Inflammatory macrophage (primary cell): ENCODE measurements at regions not wholly inside any gene's neighbourhood (a gene's known extent, or its start where the extent isn't known, plus 50 kb on each side); places are given as distances from the start of the nearest gene placed in this dataset.

Source experiments
- DNase-seq, 2 donors: peaks; one replicate each; pipeline ENCODE4 v3.0.0-alpha.2; 2020 to 2022

DNA sequence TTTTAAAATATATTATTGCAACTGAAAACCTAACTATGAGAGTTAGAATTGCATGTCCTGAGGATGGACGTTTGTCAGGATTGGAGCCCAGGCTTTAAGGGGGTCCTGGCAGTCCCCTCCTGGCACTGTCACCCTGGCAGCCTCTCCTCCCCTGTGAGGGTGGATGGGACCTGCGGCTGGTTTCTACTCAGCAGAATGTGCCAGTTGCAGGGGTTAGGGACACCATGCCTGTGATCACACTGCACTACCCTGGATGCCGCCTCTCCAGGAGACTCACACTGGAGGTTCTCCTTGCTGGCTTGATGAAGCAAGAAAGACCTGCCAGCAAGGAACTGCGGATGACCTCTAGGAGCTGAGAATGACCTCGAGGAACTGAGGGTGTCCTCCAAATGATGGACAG lies 356.7 kb upstream of the MYT1L start:
- DNase-seq, result no peak

DNA sequence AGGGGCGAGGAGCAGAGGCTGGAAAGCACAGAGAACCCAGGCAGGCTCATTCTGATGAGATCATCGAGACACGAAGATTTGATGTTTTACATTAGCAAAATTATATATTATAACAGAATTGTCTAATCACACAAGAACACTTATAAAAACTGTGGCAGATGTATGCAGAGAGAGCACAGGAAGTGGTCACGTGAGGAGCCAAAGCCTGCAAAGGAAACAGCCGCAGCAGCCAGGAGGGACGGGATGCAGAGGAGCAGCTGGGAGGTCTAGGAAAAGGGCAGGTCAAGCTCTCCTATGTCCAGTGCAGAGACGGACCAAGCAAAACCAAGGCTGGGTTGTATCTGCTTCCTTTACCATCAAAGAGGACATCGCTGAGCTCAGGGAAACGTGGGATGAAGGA lies 355.1 kb upstream of the MYT1L start:
- no peak for DNase-seq

DNA sequence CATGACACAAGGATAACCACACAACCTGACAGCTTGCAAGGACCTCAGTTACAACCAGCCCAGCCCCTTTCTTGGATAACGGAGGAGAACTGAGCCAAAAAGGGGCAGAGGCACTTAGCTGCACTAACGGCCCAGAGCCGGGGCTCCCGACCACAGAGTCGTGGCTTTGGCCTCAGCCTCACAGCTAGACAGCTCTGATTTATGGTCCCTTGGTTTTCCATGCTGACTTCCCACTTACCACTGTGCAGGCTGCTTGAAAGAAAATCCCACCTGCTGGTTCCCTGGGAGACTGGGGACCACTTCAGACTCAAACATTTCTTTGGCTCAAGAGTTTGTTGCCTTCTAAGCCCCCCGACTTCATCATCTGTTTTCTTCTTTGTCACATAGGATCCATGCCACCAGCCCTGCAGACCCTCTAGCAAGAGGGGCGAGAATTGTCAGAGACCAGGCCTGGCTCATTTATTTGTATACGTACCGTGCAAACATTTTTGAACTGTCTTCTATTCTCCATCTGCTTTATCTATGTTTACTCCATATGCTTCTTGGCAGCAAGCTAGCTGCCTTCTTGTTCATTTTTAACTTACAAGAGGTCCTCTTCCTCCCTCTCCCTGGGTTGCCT lies 352.6 kb upstream of the MYT1L start:
- DNase-seq, result no peak

DNA sequence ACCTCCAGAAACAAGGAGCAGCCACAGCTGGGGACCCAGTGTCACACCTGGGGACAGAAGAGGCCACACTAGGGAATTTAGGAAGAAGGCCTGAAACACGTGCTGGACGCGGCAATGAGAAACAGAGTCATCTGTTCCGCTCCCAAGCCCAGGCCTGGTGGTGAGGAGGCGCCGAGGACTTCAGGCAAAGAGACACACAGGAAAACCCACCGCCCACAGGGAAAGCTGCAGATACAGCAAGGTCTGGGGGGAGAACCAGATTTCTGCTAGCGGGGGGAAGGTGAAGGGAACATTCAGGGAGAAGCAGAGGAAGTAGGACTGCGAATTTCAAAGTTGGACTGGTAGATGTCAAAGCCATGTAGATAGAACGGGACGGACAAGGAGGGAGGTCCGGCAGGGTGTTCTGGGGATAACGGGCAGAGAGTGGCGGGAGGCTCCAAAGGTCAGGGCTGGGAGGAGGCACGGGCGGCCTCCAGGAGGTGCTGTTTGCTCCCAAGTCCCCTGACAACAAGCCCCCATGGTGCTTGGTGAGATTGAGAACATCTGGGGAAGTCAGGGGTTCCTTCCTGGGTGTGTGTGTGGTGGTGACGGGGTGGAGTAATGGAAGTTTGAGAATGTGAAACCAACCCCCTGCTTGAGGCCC lies 351.7 kb upstream of the MYT1L start:
- DNase-seq, result no peak

DNA sequence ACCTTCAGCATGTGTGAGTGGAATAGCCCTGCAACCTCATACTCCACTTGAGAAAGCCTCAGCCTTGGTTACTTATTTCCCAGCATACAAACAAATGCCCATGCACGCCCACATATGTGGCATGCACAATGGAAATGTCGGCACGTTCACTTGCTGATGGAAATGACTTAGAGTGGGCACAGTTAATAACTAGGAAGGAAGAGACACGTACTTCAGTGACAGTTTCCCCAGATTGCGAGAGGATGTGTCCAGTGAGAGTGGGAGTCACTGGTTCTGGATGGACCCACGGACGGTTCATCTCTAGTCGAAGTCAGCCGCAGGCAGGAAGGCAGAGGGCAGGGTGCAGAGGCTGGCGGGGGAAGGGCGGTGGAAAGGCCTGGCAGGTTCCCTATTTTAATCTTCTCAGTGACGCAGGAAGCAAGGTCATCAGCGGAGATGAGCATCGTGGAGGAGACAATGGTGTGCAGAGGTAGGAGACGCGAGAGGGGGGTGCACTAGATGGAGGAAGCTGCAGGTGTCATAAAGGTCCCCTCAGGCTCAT lies 350.7 kb upstream of the MYT1L start:
- peak; percentile 68 to 78 for DNase-seq

DNA sequence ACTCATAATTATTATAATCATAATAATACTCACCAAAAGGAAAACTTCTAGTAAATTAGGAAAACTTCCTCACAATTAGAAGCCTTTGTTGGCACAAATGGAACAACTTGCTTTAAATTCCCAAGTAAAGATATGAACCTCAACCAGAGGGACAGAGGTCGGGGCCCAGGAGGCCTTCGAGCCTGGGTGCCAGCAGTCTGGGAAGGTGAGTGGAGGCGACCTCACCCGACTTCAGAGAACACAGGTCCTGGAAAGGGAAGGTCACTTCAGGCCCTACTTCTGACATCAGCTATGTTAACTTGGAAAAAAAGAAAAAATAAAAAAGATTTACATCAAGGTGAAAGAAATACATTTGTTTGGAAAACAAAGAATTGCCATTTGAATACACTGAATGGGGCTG lies 350.0 kb upstream of the MYT1L start:
- no peak for DNase-seq

DNA sequence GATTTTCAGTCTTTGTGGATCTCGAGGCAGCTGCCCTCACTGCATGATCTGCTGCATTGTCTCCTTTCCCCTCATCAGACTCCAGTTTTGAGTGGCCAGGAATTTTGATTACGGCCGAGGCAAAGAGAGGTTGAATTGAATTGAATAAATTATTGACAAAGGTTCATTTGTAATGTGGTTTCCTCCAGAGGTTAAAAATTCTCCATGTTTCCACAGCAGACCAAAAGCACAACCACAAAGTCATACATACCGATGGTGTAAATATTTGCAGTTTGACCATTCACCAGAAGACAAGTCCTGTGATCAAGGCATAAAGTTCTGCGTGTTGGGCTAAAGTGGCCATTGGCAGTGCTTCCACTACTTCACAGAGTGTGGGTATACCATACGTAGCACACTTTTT lies 343.8 kb upstream of the MYT1L start:
- DNase-seq, result no peak

DNA sequence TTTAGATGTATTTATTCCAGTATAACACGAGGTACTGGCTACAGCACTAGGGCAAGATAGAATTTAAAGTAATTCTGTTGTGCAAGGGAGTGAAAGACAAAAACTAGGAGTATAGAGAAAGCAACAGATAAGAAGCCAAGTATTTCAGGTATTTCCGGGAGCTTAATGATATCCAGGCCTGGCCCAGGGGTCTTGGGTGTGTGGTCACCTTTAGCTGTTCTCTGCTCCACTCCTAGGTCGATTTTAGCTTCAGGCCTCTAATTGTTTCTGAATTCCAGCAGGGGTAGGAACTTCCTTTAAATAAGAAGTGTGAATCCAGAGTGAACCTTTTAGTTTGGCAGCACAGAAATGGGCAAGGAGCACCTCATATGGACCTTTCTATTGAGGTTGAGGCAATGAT lies 342.3 kb upstream of the MYT1L start:
- no peak for DNase-seq

DNA sequence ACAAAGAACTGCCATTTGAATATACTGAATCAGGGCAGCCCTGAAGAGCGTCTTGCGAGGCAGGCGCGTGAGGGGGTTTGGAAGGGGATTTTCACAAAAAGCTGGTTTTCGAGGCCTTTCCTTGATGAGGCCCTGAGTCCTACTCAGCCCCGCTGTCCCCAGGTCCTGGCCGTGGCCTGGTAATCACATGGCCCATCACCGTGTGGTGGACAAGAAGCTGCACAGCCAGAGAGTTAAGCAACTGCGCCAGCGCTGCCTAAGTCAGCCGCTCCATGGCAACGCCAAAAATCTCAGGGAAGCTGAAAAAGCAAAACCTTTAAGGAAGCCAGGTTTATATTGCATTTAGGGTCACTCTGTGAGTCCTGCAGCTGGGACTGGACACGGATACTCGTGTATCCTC lies 341.2 kb upstream of the MYT1L start:
- no peak for DNase-seq

DNA sequence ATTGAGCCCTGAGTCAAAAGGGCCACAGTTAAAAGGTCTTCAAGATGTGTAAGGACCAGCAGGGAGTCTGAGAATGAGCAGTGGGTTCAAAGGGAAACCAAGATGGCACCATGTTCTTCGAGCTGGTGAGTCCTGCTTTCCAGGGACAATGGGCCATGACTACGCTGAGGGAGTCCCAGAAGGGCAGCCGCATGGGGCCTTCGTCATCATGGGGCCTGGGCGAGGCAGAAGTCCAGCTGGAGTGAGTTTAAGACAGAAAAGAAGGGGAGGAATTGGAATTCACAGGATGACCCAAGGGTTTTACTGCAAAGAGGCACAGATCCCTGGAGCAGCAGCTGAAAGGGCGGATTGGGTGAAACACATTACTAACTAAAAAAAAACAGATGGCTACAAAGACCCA lies 340.8 kb upstream of the MYT1L start:
- DNase-seq, result no peak

DNA sequence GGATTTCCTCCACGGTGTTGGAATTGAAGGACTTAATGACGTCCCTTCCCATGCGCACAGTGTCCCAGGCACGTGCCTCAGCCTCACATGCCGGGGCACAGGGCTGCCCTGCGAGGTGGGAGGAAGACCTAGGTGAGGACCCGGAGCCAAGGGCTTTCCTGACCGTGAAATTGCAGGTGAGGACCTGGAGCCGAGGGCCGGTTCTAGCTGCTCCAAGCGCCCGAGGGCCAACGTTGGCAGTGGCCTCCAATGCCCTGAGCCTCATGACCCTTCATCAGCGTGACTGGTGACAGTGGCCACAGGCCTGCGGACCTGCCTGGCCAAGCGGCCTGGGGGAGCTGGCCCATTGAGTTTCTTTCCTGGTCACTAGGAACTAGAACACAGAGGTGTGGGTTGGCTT lies 338.2 kb upstream of the MYT1L start:
- DNase-seq, result no peak

DNA sequence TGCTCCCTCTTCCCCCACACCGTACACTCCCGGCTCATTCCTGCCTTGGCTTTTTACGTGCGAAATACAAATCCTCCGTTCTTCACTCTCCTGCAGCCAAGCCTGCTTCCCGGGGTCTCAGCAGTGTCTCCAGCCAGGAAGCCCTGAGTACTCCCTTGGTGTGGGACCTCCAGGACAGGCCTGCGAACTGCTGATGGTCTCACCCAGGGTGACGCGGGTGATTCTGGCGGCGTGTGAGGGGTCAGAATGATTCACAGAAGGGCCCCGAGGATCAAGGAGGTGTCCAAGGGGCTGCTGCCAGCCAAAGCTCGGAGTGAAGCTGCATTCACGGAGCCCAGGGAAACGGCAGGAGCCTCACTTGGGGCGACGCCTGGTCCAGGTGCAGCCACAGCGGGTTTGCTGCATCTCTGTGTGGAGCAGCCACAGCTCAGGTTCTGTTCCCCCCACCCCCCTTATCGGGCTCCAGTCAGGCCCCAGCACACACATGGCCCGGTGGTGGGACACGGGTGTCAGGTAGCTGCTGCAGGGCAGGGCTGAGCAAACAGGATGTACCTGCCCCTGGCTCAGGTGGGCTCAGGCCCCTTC lies 337.7 kb upstream of the MYT1L start:
- DNase-seq, result no peak

DNA sequence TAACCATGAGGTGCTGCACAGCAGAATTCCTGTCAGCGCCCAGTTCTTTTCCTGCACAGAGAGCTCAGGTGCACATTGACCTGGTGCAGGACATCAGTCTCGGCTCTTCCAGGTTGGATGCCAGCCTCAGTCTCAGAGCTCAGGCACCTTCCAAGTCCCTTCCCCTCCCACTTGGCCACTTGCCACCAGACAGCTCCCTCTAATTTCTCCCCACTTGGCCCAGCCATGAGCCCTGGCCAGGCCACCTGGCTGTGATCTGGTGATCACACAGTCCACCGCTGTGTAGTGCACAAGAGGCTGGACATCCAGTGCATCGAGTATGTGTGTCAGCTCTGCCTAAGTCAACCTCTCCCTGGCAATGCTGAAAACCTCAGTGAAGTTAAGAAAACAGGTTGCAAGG lies 336.6 kb upstream of the MYT1L start:
- DNase-seq, result no peak

DNA sequence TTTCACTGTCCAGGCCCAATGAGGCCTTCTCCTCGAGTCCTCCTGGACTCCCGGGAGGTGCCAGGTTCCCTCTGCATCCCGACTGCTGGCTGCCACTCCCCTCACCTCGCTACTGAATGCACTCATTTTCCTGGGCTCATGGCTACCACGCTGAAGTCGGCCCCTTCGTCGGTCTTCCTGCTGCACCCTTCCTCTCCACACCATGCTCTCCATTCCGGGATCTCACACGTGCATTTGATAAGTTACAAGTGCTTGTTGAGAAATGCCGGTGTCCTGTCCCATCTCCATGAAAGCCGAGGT lies 334.7 kb upstream of the MYT1L start:
- no peak for DNase-seq

DNA sequence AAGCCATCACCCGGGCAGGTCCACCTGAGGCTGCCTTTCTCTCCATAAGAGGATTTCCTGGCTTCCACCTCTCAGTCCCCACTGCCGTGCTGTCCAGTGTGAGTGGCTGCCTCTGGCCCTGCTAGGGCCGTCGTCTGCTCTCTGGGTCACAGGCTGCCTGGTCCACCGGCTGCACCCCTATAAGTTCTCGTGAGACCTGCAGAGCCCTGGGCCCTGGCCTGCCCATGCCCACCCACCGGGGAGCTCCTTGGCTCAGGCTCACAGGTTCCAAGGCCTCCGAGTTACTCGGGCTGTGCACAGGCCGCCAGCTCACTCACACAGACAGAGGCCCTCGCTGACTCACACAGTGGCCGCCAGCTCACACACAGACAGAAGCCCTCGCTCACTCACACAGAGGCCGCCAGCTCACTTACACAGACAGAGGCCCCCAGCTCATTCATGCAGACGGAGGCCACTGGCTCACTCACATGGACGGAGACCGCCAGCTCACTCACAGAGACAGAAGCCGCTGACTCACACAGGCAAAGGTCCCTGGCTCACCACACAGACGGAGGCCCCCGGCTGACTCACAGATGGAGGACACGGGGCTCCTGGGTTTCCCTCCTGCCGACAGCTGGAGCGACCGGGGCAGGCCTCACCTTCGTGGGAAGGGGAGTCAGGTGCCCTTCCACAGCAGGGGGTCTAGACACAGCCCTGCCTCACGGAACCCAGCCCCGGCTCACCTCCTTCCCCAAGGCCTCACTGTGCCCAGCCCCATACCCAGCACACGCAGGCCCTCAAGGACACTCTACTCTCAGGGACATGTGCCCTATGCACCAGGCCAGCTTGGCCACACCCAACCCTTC lies 334.1 kb upstream of the MYT1L start:
- DNase-seq, result no peak

DNA sequence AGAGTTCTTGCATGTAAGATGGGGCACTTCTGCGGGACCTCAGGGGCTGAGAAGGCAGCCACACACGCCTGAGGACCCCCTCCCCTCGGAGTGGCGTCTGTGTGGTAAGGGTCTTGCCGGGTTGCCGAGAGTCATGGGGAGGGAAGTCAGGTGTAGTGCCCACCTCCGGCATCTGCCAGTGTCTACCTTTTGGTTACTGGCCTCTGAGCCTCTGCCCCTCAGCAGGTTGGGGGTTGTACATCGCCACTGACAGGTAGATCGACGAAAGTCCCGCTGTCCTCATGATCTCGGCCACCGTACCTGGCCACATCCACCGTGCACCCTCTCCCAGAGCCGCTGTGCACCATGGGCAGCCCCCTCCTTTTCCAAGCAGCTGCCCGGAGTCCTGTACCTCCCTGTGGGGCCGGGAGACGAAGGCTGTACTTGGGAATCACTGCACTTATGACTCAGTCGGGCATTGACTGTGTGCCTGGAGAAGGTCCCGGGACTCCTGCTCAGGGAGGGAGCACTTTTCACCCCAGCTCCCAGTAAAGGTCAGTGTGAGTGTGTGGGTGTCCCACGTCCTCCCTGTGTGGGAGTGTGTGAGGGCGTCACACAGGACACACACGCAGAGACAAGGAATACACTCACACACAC lies 332.4 kb upstream of the MYT1L start:
- DNase-seq, result no peak

DNA sequence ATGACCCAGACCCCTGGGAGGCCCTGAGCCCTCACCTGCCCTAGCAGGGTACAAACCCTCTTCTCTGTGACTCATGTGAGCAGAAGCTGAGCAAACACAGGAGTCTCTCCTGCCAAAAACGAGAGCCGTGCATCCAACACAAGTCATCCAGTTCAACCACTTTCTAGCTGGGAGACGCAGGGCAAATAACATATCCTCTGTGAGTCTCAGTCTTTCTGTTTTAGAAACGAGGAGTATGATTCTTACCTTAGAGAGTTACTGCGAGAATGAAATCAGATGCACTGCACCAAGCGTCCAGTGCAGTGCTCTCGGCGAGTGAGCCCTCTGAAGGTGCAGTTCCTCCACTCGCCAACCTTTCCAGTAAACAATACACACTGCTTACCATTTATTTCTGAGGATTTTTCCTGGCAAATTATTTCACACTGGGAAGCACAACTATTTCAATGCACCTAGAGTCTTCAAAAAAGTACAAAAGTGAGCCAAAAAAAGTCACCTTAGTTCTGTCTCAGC lies 331.8 kb upstream of the MYT1L start:
- no peak for DNase-seq

DNA sequence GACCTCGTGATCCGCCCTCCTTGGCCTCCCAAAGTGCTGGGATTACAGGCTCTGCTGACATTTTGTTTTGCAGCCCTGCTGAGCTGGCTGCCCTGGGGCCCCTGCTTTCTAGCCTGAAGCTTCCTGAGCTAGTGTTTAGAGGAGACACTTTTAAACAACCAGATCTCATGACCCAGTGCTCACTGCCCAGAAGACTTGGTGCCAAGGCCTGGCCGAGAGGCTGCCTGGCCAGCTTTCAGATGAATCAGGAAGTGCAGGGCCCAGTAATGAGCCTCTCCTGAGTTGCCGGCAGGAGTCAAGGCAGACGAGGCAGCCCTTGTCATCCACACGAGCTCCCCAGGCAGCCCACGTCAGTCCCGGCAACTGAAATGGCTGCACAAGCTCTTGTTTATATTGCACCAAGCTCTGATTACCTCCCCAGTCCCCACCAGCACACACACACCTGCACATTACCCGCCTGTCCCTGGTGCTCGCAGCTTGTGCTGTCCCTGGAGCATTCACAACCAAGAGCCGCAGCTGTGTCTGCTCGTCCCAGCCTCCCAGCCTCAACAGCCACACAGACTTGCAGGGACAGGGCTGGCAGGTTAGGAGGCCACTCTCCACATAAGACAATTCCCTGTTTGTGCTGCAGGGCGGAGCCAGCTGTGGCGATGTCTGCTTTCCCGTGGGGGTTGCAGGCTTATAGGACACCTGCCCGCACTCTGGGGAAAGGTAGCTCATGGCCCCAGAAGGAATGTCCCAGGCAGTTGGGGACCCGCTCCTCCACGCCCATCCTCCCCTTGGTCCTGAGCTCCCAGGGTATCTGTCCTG lies 331.2 kb upstream of the MYT1L start:
- no peak for DNase-seq

DNA sequence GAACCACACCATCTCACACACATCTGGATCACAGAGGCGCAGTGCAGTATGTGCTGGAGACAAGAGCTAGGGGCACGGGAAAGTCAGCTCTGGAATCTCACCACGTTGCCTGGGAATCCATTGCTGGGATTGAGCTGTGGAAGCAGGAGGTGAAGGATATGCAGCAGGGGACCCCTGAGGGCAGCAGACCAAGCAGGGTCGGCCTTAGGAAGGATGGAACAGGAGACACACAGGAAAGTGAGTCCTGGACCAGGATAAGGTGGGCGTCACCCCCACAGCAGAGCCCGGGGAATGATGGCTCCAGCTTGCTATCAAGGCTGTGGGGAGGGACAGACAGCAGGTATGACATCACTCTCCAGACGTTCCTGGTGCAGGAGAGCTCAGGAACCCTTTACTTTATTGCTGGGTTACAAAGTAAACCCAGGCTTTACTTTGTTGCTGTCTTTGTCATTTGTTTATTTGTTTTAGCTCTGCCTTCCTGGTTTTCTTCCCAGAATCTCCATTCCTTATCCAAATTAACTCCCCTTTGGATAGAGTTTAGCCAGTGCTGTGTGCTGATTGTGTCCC lies 329.8 kb upstream of the MYT1L start:
- DNase-seq, result no peak

DNA sequence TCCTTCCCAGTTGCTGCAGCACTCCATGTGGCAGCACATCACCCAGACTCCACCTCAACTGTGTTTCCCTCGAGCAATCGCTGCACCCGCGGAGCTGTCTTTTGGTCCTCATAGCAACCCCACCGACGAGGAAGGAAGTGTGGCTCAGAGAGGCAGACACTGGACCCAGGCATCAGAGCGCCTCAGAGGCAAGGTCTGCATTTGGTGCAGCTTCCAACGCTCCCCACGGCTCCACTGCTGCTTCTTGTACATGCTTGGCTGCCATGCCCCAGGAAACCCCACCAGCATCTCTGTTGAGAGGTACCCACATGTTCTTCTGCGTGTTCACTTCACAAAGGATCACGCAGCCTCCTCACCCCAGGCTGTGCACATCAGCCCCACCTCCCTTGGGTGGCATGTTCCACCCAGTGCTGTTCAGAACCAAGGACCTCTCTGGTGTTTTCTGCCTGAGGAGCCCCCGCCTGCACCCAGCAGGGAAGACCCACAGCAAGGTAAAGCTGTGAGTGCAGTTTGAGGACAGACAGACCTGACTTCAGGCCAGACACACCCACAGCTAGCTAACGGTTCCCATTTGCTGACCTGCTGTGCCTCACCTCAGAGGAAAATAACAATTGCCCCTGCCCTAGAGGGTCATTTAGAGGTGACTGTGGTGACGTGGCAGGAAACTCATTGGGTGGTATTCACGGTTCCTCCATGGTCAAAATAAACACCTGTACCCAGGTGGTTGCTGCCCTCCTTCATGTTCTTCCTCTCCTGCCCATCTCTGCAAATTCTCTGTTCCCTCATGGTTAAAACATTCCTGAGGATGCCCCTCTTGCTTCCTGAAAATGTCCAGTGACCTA lies 326.3 kb upstream of the MYT1L start:
- no peak for DNase-seq
